GM11168 (cell line): ENCODE measurements at regions not wholly inside any gene's neighbourhood (a gene's known extent, or its start where the extent isn't known, plus 50 kb on each side); places are given as distances from the start of the nearest gene placed in this dataset.
"Not testable (repeated sequence)": the region's sequence is repeated elsewhere in the genome, so short reads cannot be mapped to it uniquely, and the experiment has no call there.

Source experiments
- in situ Hi-C: fragments of 300-500 bp; cut with MboI; formaldehyde crosslinking; loops from one replicate; pipeline ENCODE4 v1.12.0; 2022; ENCODE audit warnings: low sequenced_read_pairs; ENCODE audit not compliant: unreplicated experiment

- in situ Hi-C loops, result no loop called here
These were observed 183.9 kb downstream of the ETNK1 start for GRCh38 chr12:22808860-22809259.

GRCh38 chr12:22810036-22810435 is 185.1 kb downstream of the ETNK1 start:
- in situ Hi-C loops, result no loop called here

GRCh38 chr12:22812531-22812930 is 187.6 kb downstream of the ETNK1 start:
- in situ Hi-C loops, result no loop called here

GRCh38 chr12:22821985-22822384 is 197.0 kb downstream of the ETNK1 start:
- in situ Hi-C loops, result no loop called here

GRCh38 chr12:22826026-22826425 is 201.1 kb downstream of the ETNK1 start:
- in situ Hi-C loops, result no loop called here

GRCh38 chr12:22826446-22826981 is 201.5 kb downstream of the ETNK1 start:
- in situ Hi-C loops, result not testable (repeated sequence)

- in situ Hi-C loops, result no loop called here
These were observed 203.1 kb downstream of the ETNK1 start for GRCh38 chr12:22828066-22828465.

GRCh38 chr12:22835431-22835830 is 210.5 kb downstream of the ETNK1 start:
- in situ Hi-C loops, result no loop called here

GRCh38 chr12:22850185-22850584 is 225.2 kb downstream of the ETNK1 start:
- in situ Hi-C loops, result no loop called here

- in situ Hi-C loops, result no loop called here
These were observed 226.6 kb downstream of the ETNK1 start for GRCh38 chr12:22851532-22851931.

GRCh38 chr12:22855456-22855855 is 230.5 kb downstream of the ETNK1 start:
- in situ Hi-C loops, result no loop called here

GRCh38 chr12:22856178-22856577 is 231.2 kb downstream of the ETNK1 start:
- in situ Hi-C loops, result no loop called here

- in situ Hi-C loops, result no loop called here
These were observed 234.0 kb downstream of the ETNK1 start for GRCh38 chr12:22858849-22859570.

GRCh38 chr12:22860926-22861325 is 236.0 kb downstream of the ETNK1 start:
- in situ Hi-C loops, result no loop called here

GRCh38 chr12:22865822-22866221 is 240.9 kb downstream of the ETNK1 start:
- in situ Hi-C loops, result no loop called here

- in situ Hi-C loops, result no loop called here
These were observed 241.4 kb downstream of the ETNK1 start for GRCh38 chr12:22866406-22866805.

GRCh38 chr12:22874151-22874550 is 249.2 kb downstream of the ETNK1 start:
- in situ Hi-C loops, result no loop called here

- in situ Hi-C loops, result no loop called here
These were observed 251.3 kb downstream of the ETNK1 start for GRCh38 chr12:22876262-22876661.

GRCh38 chr12:22879203-22879602 is 254.2 kb downstream of the ETNK1 start:
- in situ Hi-C loops, result no loop called here

- in situ Hi-C loops, result no loop called here
These were observed 255.4 kb downstream of the ETNK1 start for GRCh38 chr12:22880331-22880730.

- in situ Hi-C loops, result no loop called here
These were observed 255.8 kb downstream of the ETNK1 start for GRCh38 chr12:22880807-22881206.

- in situ Hi-C loops, result no loop called here
These were observed 257.0 kb downstream of the ETNK1 start for GRCh38 chr12:22881878-22882385.
